WTC11 (cell line): ENCODE measurements at regions not wholly inside any gene's neighbourhood (a gene's known extent, or its start where the extent isn't known, plus 50 kb on each side); places are given as distances from the start of the nearest gene placed in this dataset.

Source experiments
- CREB1 ChIP-seq: sonication (generic); formaldehyde crosslinking; IDR thresholded peaks from 2 replicates; pipeline ENCODE4 v1.8.0; 2023; ENCODE audit warnings: mild to moderate bottlenecking, missing genetic modification reagents
- ETV6 ChIP-seq: sonication (generic); formaldehyde crosslinking; IDR thresholded peaks from 2 replicates; pipeline ENCODE4 v1.8.1; 2022; ENCODE audit warnings: mild to moderate bottlenecking, missing genetic modification reagents
- SP1 ChIP-seq: sonication (generic); formaldehyde crosslinking; conservative IDR thresholded peaks from 2 replicates; pipeline ENCODE4 v1.8.1; 2022; ENCODE audit warnings: missing genetic modification reagents
- ZBTB21 ChIP-seq: sonication (generic); formaldehyde crosslinking; IDR thresholded peaks from 2 replicates; pipeline ENCODE4 v1.8.1; 2023; ENCODE audit warnings: mild to moderate bottlenecking, missing genetic modification reagents, borderline replicate concordance
- ZNF138 ChIP-seq: sonication (generic); formaldehyde crosslinking; conservative IDR thresholded peaks from 2 replicates; pipeline ENCODE4 v1.8.1; 2022; ENCODE audit warnings: mild to moderate bottlenecking, moderate library complexity, missing genetic modification reagents
- TF ChIP-seq, protein P1 (sequence below): sonication (generic); formaldehyde crosslinking; IDR thresholded peaks from 2 replicates; pipeline ENCODE4 v1.8.1; 2023; ENCODE audit warnings: mild to moderate bottlenecking, missing genetic modification reagents
- TF ChIP-seq, protein P2 (sequence below): sonication (generic); formaldehyde crosslinking; IDR thresholded peaks from 2 replicates; pipeline ENCODE4 v1.8.0; 2022; ENCODE audit warnings: mild to moderate bottlenecking, missing genetic modification reagents
- TF ChIP-seq, protein P3 (sequence below): fragments of 200-600 bp; IDR thresholded peaks from 2 replicates; pipeline ENCODE4 v1.8.0; 2022; ENCODE audit warnings: antibody characterized with exemption
- TF ChIP-seq, protein P4 (sequence below): sonication (generic); formaldehyde crosslinking; IDR thresholded peaks from 2 replicates; pipeline ENCODE4 v1.8.1; 2023; ENCODE audit warnings: mild to moderate bottlenecking, moderate library complexity, missing genetic modification reagents
- TF ChIP-seq, protein P5 (sequence below): fragments of 250-450 bp; sonication (Bioruptor Pico); IDR thresholded peaks from 2 replicates; pipeline ENCODE4 v2.1.2; 2022; ENCODE audit warnings: mild to moderate bottlenecking, moderate library complexity

DNA sequence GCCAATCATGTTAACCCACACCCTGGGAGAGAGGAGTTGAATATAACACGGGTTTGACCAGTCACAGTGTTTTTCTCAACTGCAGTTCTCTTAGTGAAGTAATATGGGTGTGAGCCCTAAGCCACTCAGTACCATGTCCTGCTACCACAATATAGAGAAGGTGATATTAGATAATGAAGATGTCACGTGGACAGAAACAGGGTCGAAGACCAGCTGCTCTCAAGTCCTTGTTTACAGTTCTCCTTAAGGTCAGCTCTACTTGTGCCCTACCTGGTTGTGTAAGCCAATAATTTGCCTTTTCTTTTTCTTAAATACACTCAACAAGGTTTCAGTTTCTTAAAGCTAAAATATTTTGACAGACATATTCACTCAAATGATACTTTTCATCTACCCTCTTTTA lies 128.3 kb upstream of the POT1 start:
- TF ChIP-seq ZNF138 (CRISPR knock-in tag), result no peak
- no peak for TF ChIP-seq ETV6 (CRISPR knock-in tag)
- TF ChIP-seq SP1, result no peak
- TF ChIP-seq, protein P1, sequence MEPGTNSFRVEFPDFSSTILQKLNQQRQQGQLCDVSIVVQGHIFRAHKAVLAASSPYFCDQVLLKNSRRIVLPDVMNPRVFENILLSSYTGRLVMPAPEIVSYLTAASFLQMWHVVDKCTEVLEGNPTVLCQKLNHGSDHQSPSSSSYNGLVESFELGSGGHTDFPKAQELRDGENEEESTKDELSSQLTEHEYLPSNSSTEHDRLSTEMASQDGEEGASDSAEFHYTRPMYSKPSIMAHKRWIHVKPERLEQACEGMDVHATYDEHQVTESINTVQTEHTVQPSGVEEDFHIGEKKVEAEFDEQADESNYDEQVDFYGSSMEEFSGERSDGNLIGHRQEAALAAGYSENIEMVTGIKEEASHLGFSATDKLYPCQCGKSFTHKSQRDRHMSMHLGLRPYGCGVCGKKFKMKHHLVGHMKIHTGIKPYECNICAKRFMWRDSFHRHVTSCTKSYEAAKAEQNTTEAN (CRISPR knock-in tag), result no peak
- TF ChIP-seq, protein P2, sequence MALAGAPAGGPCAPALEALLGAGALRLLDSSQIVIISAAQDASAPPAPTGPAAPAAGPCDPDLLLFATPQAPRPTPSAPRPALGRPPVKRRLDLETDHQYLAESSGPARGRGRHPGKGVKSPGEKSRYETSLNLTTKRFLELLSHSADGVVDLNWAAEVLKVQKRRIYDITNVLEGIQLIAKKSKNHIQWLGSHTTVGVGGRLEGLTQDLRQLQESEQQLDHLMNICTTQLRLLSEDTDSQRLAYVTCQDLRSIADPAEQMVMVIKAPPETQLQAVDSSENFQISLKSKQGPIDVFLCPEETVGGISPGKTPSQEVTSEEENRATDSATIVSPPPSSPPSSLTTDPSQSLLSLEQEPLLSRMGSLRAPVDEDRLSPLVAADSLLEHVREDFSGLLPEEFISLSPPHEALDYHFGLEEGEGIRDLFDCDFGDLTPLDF (CRISPR knock-in tag), result no peak
- TF ChIP-seq, protein P3, sequence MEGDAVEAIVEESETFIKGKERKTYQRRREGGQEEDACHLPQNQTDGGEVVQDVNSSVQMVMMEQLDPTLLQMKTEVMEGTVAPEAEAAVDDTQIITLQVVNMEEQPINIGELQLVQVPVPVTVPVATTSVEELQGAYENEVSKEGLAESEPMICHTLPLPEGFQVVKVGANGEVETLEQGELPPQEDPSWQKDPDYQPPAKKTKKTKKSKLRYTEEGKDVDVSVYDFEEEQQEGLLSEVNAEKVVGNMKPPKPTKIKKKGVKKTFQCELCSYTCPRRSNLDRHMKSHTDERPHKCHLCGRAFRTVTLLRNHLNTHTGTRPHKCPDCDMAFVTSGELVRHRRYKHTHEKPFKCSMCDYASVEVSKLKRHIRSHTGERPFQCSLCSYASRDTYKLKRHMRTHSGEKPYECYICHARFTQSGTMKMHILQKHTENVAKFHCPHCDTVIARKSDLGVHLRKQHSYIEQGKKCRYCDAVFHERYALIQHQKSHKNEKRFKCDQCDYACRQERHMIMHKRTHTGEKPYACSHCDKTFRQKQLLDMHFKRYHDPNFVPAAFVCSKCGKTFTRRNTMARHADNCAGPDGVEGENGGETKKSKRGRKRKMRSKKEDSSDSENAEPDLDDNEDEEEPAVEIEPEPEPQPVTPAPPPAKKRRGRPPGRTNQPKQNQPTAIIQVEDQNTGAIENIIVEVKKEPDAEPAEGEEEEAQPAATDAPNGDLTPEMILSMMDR, result no peak
- TF ChIP-seq ZBTB21 (CRISPR knock-in tag), result no peak
- TF ChIP-seq, protein P4, sequence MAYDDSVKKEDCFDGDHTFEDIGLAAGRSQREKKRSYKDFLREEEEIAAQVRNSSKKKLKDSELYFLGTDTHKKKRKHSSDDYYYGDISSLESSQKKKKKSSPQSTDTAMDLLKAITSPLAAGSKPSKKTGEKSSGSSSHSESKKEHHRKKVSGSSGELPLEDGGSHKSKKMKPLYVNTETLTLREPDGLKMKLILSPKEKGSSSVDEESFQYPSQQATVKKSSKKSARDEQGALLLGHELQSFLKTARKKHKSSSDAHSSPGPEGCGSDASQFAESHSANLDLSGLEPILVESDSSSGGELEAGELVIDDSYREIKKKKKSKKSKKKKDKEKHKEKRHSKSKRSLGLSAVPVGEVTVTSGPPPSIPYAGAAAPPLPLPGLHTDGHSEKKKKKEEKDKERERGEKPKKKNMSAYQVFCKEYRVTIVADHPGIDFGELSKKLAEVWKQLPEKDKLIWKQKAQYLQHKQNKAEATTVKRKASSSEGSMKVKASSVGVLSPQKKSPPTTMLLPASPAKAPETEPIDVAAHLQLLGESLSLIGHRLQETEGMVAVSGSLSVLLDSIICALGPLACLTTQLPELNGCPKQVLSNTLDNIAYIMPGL (CRISPR knock-in tag), result no peak
- TF ChIP-seq, protein P5, sequence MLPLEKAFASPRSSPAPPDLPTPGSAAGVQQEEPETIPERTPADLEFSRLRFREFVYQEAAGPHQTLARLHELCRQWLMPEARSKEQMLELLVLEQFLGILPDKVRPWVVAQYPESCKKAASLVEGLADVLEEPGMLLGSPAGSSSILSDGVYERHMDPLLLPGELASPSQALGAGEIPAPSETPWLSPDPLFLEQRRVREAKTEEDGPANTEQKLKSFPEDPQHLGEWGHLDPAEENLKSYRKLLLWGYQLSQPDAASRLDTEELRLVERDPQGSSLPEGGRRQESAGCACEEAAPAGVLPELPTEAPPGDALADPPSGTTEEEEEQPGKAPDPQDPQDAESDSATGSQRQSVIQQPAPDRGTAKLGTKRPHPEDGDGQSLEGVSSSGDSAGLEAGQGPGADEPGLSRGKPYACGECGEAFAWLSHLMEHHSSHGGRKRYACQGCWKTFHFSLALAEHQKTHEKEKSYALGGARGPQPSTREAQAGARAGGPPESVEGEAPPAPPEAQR, result no peak
- no peak for TF ChIP-seq CREB1 (CRISPR knock-in tag)
